ENCODE measurements at regions not wholly inside any gene's neighbourhood (a gene's known extent, or its start where the extent isn't known, plus 50 kb on each side); places are given as distances from the start of the nearest gene placed in this dataset.

- Histone ChIP-seq H3K36me3 (ENCODE audit: insufficient read depth) (no peaks in the 10 kb centered on the region), H4K20me1 (ENCODE audit: insufficient read depth) (no peaks in the 10 kb centered on the region), H3K27ac (no peak overlapping the region), H3K4me1 (ENCODE audit: low read depth, poor library complexity, severe bottlenecking) (no peaks in the 10 kb centered on the region), H3K27me3 (ENCODE audit: insufficient read depth, low read depth) (no peaks in the 10 kb centered on the region), H3K9ac (no peak overlapping the region), H2AFZ (ENCODE audit: low read depth) (no peak overlapping the region), H3K4me3 (IDR thresholded peaks at IDR 0.05; ENCODE audit: insufficient read depth, low read depth, low read length) (no peak overlapping the region), H3K4me2 (no peak overlapping the region), H3K79me2 (ENCODE audit: insufficient read depth, low read depth) (no peaks in the 10 kb centered on the region)
- no peak for TF ChIP-seq CTCF (conservative IDR thresholded peaks at IDR 0.05; ENCODE audit: low read depth, low read length)
These were observed 214.3 kb upstream of the NR5A2 start for GRCh38 chr1:199813198-199813597.

GRCh38 chr1:199815947-199816346 lies 211.6 kb upstream of the NR5A2 start:
- Histone ChIP-seq H4K20me1 (ENCODE audit: insufficient read depth) (no peaks in the 10 kb centered on the region), H3K9ac (no peak overlapping the region), H3K4me3 (IDR thresholded peaks at IDR 0.05; ENCODE audit: insufficient read depth, low read depth, low read length) (no peak overlapping the region), H2AFZ (ENCODE audit: low read depth) (no peak overlapping the region), H3K36me3 (ENCODE audit: insufficient read depth) (no peaks in the 10 kb centered on the region), H3K4me2 (no peak overlapping the region), H3K27ac (no peak overlapping the region), H3K79me2 (ENCODE audit: insufficient read depth, low read depth) (no peaks in the 10 kb centered on the region), H3K27me3 (ENCODE audit: insufficient read depth, low read depth) (no peaks in the 10 kb centered on the region), H3K4me1 (ENCODE audit: low read depth, poor library complexity, severe bottlenecking) (no peaks in the 10 kb centered on the region)
- no peak for TF ChIP-seq CTCF (conservative IDR thresholded peaks at IDR 0.05; ENCODE audit: low read depth, low read length)

- Histone ChIP-seq H3K27ac (no peak overlapping the region), H3K36me3 (ENCODE audit: insufficient read depth) (no peaks in the 10 kb centered on the region), H3K4me3 (IDR thresholded peaks at IDR 0.05; ENCODE audit: insufficient read depth, low read depth, low read length) (no peak overlapping the region), H2AFZ (ENCODE audit: low read depth) (no peak overlapping the region), H3K27me3 (ENCODE audit: insufficient read depth, low read depth) (no peaks in the 10 kb centered on the region), H4K20me1 (ENCODE audit: insufficient read depth) (no peaks in the 10 kb centered on the region), H3K79me2 (ENCODE audit: insufficient read depth, low read depth) (no peaks in the 10 kb centered on the region), H3K9ac (no peak overlapping the region), H3K4me1 (ENCODE audit: low read depth, poor library complexity, severe bottlenecking) (no peaks in the 10 kb centered on the region), H3K4me2 (no peak overlapping the region)
- TF ChIP-seq CTCF (conservative IDR thresholded peaks at IDR 0.05; ENCODE audit: low read depth, low read length) = no peak
These were observed 210.2 kb upstream of the NR5A2 start for GRCh38 chr1:199817266-199817665.

- no peak overlapping the region for H3K9ac ChIP-seq
- H3K4me3 ChIP-seq (IDR thresholded peaks at IDR 0.05; ENCODE audit: insufficient read depth, low read depth, low read length) = no peak overlapping the region
- H3K27ac ChIP-seq = no peak overlapping the region
- no peak for TF ChIP-seq CTCF (conservative IDR thresholded peaks at IDR 0.05; ENCODE audit: low read depth, low read length)
- H4K20me1 ChIP-seq (ENCODE audit: insufficient read depth) = no peaks in the 10 kb centered on the region
- H3K27me3 ChIP-seq (ENCODE audit: insufficient read depth, low read depth) = no peaks in the 10 kb centered on the region
- no peaks in the 10 kb centered on the region for H3K36me3 ChIP-seq (ENCODE audit: insufficient read depth)
- no peak overlapping the region for H2AFZ ChIP-seq (ENCODE audit: low read depth)
- no peaks in the 10 kb centered on the region for H3K79me2 ChIP-seq (ENCODE audit: insufficient read depth, low read depth)
- H3K4me1 ChIP-seq (ENCODE audit: low read depth, poor library complexity, severe bottlenecking) = no peaks in the 10 kb centered on the region
- no peak overlapping the region for H3K4me2 ChIP-seq
These were observed 206.3 kb upstream of the NR5A2 start for GRCh38 chr1:199821029-199821779.
